ENCODE measurements at regions not wholly inside any gene's neighbourhood (a gene's known extent, or its start where the extent isn't known, plus 50 kb on each side); places are given as distances from the start of the nearest gene placed in this dataset.

- Mint-ChIP-seq H3K27ac (ENCODE audit: unreplicated experiment) (no peak overlapping the region), H3K36me3 (ENCODE audit: unreplicated experiment) (peaks cover 6% of the 10 kb centered on the region), H3K4me3 (ENCODE audit: unreplicated experiment) (no peak overlapping the region), H3K4me1 (ENCODE audit: low read depth, unreplicated experiment) (no peaks in the 10 kb centered on the region), H3K27me3 (ENCODE audit: unreplicated experiment) (no peaks in the 10 kb centered on the region), H3K9me3 (ENCODE audit: unreplicated experiment) (peaks cover 2% of the 10 kb centered on the region)
- DNase-seq = no peak
- no peak for TF ChIP-seq CTCF (IDR thresholded peaks at IDR 0.05; ENCODE audit: partially characterized antibody, unreplicated experiment)
These were observed 137.1 kb upstream of the NEBL start for GRCh38 chr10:21034241-21034640.

GRCh38 chr10:21032587-21033319 lies 135.6 kb upstream of the NEBL start:
- TF ChIP-seq CTCF (IDR thresholded peaks at IDR 0.05; ENCODE audit: partially characterized antibody, unreplicated experiment) = no peak
- no peak for DNase-seq
- H3K36me3 Mint-ChIP-seq (ENCODE audit: unreplicated experiment) = peaks cover 6% of the 10 kb centered on the region
- no peak overlapping the region for H3K27ac Mint-ChIP-seq (ENCODE audit: unreplicated experiment)
- H3K4me3 Mint-ChIP-seq (ENCODE audit: unreplicated experiment) = no peak overlapping the region
- H3K27me3 Mint-ChIP-seq (ENCODE audit: unreplicated experiment) = no peaks in the 10 kb centered on the region
- H3K4me1 Mint-ChIP-seq (ENCODE audit: low read depth, unreplicated experiment) = no peaks in the 10 kb centered on the region
- no peaks in the 10 kb centered on the region for H3K9me3 Mint-ChIP-seq (ENCODE audit: unreplicated experiment)

GRCh38 chr10:21031232-21031795 lies 134.2 kb upstream of the NEBL start:
- no peak for TF ChIP-seq CTCF (IDR thresholded peaks at IDR 0.05; ENCODE audit: partially characterized antibody, unreplicated experiment)
- Mint-ChIP-seq H3K27me3 (ENCODE audit: unreplicated experiment) (no peaks in the 10 kb centered on the region), H3K4me3 (ENCODE audit: unreplicated experiment) (no peak overlapping the region), H3K4me1 (ENCODE audit: low read depth, unreplicated experiment) (no peaks in the 10 kb centered on the region), H3K27ac (ENCODE audit: unreplicated experiment) (no peak overlapping the region), H3K36me3 (ENCODE audit: unreplicated experiment) (peaks cover 6% of the 10 kb centered on the region), H3K9me3 (ENCODE audit: unreplicated experiment) (no peaks in the 10 kb centered on the region)
- DNase-seq = no peak

GRCh38 chr10:21030091-21030490 lies 133.0 kb upstream of the NEBL start:
- no peak for TF ChIP-seq CTCF (IDR thresholded peaks at IDR 0.05; ENCODE audit: partially characterized antibody, unreplicated experiment)
- DNase-seq = no peak
- Mint-ChIP-seq H3K36me3 (ENCODE audit: unreplicated experiment) (peaks cover 6% of the 10 kb centered on the region), H3K4me1 (ENCODE audit: low read depth, unreplicated experiment) (no peaks in the 10 kb centered on the region), H3K9me3 (ENCODE audit: unreplicated experiment) (no peaks in the 10 kb centered on the region), H3K27ac (ENCODE audit: unreplicated experiment) (no peak overlapping the region), H3K27me3 (ENCODE audit: unreplicated experiment) (no peaks in the 10 kb centered on the region), H3K4me3 (ENCODE audit: unreplicated experiment) (no peak overlapping the region)

- no peak overlapping the region for H3K4me3 Mint-ChIP-seq (ENCODE audit: unreplicated experiment)
- no peaks in the 10 kb centered on the region for H3K27me3 Mint-ChIP-seq (ENCODE audit: unreplicated experiment)
- H3K27ac Mint-ChIP-seq (ENCODE audit: unreplicated experiment) = no peak overlapping the region
- TF ChIP-seq CTCF (IDR thresholded peaks at IDR 0.05; ENCODE audit: partially characterized antibody, unreplicated experiment) = no peak
- no peaks in the 10 kb centered on the region for H3K36me3 Mint-ChIP-seq (ENCODE audit: unreplicated experiment)
- peaks cover 1% of the 10 kb centered on the region for H3K4me1 Mint-ChIP-seq (ENCODE audit: low read depth, unreplicated experiment)
- no peaks in the 10 kb centered on the region for H3K9me3 Mint-ChIP-seq (ENCODE audit: unreplicated experiment)
- DNase-seq = no peak
These were observed 125.7 kb upstream of the NEBL start for GRCh38 chr10:21022821-21023220.
